Fibroblast of mammary gland (primary cell): ENCODE measurements at regions not wholly inside any gene's neighbourhood (a gene's known extent, or its start where the extent isn't known, plus 50 kb on each side); places are given as distances from the start of the nearest gene placed in this dataset.

Source experiments
- DNase-seq: peaks from one replicate; pipeline ENCODE4 v3.0.0-alpha.2; 2010; ENCODE audit warnings: low read depth
- H3K4me3 ChIP-seq: 2 replicates; pipeline ENCODE4 v1.5.1; 2011; ENCODE audit warnings: low read depth, mild to moderate bottlenecking, low read length, moderate library complexity; ENCODE audit not compliant: control insufficient read depth
- CTCF ChIP-seq: conservative IDR thresholded peaks from 2 replicates; pipeline ENCODE4 v1.5.1; 2011; ENCODE audit warnings: low read depth, low read length, inconsistent platforms; ENCODE audit not compliant: control insufficient read depth, insufficient read depth

GRCh38 chr1:238318294-238319110, 427.8 kb upstream of the ZP4 start:
- H3K4me3 ChIP-seq = no peak overlapping the region
- TF ChIP-seq CTCF = no peak

GRCh38 chr1:238312969-238313368, 422.2 kb upstream of the ZP4 start:
- H3K4me3 ChIP-seq = no peak overlapping the region
- TF ChIP-seq CTCF = no peak
- DNase-seq = no peak

More at GRCh38 chr1:238318294-238319110, 427.8 kb upstream of the ZP4 start:
- DNase-seq = no peak

GRCh38 chr1:238306411-238306810, 415.7 kb upstream of the ZP4 start:
- no peak for TF ChIP-seq CTCF
- DNase-seq = no peak
- H3K4me3 ChIP-seq = no peak overlapping the region

- H3K4me3 ChIP-seq = no peak overlapping the region
- no peak for TF ChIP-seq CTCF
- DNase-seq = no peak
Observed at GRCh38 chr1:238302646-238303045, 411.9 kb upstream of the ZP4 start.

GRCh38 chr1:238296371-238296770, 405.6 kb upstream of the ZP4 start:
- no peak overlapping the region for H3K4me3 ChIP-seq
- TF ChIP-seq CTCF = no peak
- no peak for DNase-seq

- no peak for DNase-seq
- TF ChIP-seq CTCF = no peak
- H3K4me3 ChIP-seq = no peak overlapping the region
Observed at GRCh38 chr1:238293075-238293474, 402.4 kb upstream of the ZP4 start.

- DNase-seq = no peak
- no peak overlapping the region for H3K4me3 ChIP-seq
- no peak for TF ChIP-seq CTCF
Observed at GRCh38 chr1:238281418-238281817, 390.7 kb upstream of the ZP4 start.
